Fibroblast of mammary gland (primary cell): ENCODE measurements at regions not wholly inside any gene's neighbourhood (a gene's known extent, or its start where the extent isn't known, plus 50 kb on each side); places are given as distances from the start of the nearest gene placed in this dataset.

Experiments
- DNase-seq: peaks from one replicate; pipeline ENCODE4 v3.0.0-alpha.2; 2010; ENCODE audit warnings: low read depth
- H3K4me3 ChIP-seq: 2 replicates; pipeline ENCODE4 v1.5.1; 2011; ENCODE audit warnings: low read depth, mild to moderate bottlenecking, low read length, moderate library complexity; ENCODE audit not compliant: control insufficient read depth
- CTCF ChIP-seq: conservative IDR thresholded peaks from 2 replicates; pipeline ENCODE4 v1.5.1; 2011; ENCODE audit warnings: low read depth, low read length, inconsistent platforms; ENCODE audit not compliant: control insufficient read depth, insufficient read depth

- H3K4me3 ChIP-seq, result no peak overlapping the region
- TF ChIP-seq CTCF, result no peak
- no peak for DNase-seq
These were observed 72.0 kb downstream of the VCAM1 start for GRCh38 chr1:100791586-100791985.

GRCh38 chr1:100793659-100794058, 74.1 kb downstream of the VCAM1 start:
- no peak overlapping the region for H3K4me3 ChIP-seq
- DNase-seq, result no peak
- no peak for TF ChIP-seq CTCF

GRCh38 chr1:100794748-100795645, 75.5 kb downstream of the VCAM1 start:
- DNase-seq, result peak; percentile 65
- no peak for TF ChIP-seq CTCF
- H3K4me3 ChIP-seq, result no peak overlapping the region

GRCh38 chr1:100795646-100795985, 76.1 kb downstream of the VCAM1 start:
- no peak overlapping the region for H3K4me3 ChIP-seq
- no peak for TF ChIP-seq CTCF
- DNase-seq, result no peak

GRCh38 chr1:100796046-100796445, 76.5 kb downstream of the VCAM1 start:
- no peak for DNase-seq
- no peak for TF ChIP-seq CTCF
- H3K4me3 ChIP-seq, result no peak overlapping the region

- DNase-seq, result no peak
- no peak overlapping the region for H3K4me3 ChIP-seq
- no peak for TF ChIP-seq CTCF
These were observed 80.0 kb downstream of the VCAM1 start for GRCh38 chr1:100799548-100799947.
